ENCODE measurements at regions not wholly inside any gene's neighbourhood (a gene's known extent, or its start where the extent isn't known, plus 50 kb on each side); places are given as distances from the start of the nearest gene placed in this dataset.

DNA sequence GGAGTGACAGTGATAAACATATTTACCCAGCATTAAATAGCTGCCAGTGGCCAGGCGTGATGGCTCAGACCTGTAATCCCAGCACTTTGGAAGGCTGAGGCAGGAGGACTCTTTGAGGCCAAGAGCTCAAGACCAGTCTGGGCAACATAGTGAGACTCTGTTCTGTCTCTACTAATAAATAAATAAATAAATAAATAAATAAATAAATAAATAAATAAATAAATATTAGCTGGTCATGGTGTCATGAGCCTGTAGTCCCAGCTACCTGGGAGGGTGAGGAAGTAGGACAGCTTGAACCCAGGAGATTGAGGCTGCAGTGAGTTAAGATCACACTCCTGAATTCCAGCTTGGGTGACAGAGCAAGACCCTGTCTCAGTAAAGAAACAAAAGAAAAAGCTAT is 384.0 kb upstream of the ADARB2 start:
- TF ChIP-seq, protein P1, sequence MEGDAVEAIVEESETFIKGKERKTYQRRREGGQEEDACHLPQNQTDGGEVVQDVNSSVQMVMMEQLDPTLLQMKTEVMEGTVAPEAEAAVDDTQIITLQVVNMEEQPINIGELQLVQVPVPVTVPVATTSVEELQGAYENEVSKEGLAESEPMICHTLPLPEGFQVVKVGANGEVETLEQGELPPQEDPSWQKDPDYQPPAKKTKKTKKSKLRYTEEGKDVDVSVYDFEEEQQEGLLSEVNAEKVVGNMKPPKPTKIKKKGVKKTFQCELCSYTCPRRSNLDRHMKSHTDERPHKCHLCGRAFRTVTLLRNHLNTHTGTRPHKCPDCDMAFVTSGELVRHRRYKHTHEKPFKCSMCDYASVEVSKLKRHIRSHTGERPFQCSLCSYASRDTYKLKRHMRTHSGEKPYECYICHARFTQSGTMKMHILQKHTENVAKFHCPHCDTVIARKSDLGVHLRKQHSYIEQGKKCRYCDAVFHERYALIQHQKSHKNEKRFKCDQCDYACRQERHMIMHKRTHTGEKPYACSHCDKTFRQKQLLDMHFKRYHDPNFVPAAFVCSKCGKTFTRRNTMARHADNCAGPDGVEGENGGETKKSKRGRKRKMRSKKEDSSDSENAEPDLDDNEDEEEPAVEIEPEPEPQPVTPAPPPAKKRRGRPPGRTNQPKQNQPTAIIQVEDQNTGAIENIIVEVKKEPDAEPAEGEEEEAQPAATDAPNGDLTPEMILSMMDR (conservative IDR thresholded peaks at IDR 0.05) = no peak
- TF ChIP-seq ZFX (IDR thresholded peaks at IDR 0.05) = no peak

Measured in C4-2B (cell line).